Hematopoietic multipotent progenitor cell (in vitro differentiated cells): ENCODE measurements at regions not wholly inside any gene's neighbourhood (a gene's known extent, or its start where the extent isn't known, plus 50 kb on each side); places are given as distances from the start of the nearest gene placed in this dataset.

Experiments used
- DNase-seq, 3 donors: peaks; one replicate each; pipeline ENCODE4 v3.0.0-alpha.2; 2011 to 2015; ENCODE audit warnings: low read depth in 2 of 3, low spot score in 2 of 3

GRCh38 chr1:67559222-67559700 lies 125.7 kb upstream of the GADD45A start:
- no peak for DNase-seq

- DNase-seq: no peak
Observed at GRCh38 chr1:67560580-67561255, 124.3 kb upstream of the GADD45A start.

GRCh38 chr1:67561704-67562113 lies 123.3 kb upstream of the GADD45A start:
- DNase-seq: peak; percentile 28 to 86 (median 74)

GRCh38 chr1:67563684-67564083 lies 121.3 kb upstream of the GADD45A start:
- DNase-seq: no peak

GRCh38 chr1:67564193-67564592 lies 120.8 kb upstream of the GADD45A start:
- peak in 1 of 3 donors; percentile 52 for DNase-seq

GRCh38 chr1:67566803-67567377 lies 118.1 kb upstream of the GADD45A start:
- DNase-seq: no peak

- no peak for DNase-seq
Observed at GRCh38 chr1:67570486-67571143, 114.4 kb upstream of the GADD45A start.

GRCh38 chr1:67571406-67571805 lies 113.6 kb upstream of the GADD45A start:
- no peak for DNase-seq

GRCh38 chr1:67571901-67572593 lies 113.0 kb upstream of the GADD45A start:
- DNase-seq: no peak

- no peak for DNase-seq
Observed at GRCh38 chr1:67572594-67573221, 112.3 kb upstream of the GADD45A start.

- no peak for DNase-seq
Observed at GRCh38 chr1:67573311-67573872, 111.6 kb upstream of the GADD45A start.

GRCh38 chr1:67574221-67574620 lies 110.8 kb upstream of the GADD45A start:
- DNase-seq: no peak

GRCh38 chr1:67575861-67576260 lies 109.1 kb upstream of the GADD45A start:
- DNase-seq: no peak

- no peak for DNase-seq
Observed at GRCh38 chr1:67576474-67576873, 108.5 kb upstream of the GADD45A start.

- DNase-seq: no peak
Observed at GRCh38 chr1:67577646-67578045, 107.4 kb upstream of the GADD45A start.

GRCh38 chr1:67578397-67579020 lies 106.5 kb upstream of the GADD45A start:
- DNase-seq: no peak

- DNase-seq: no peak
Observed at GRCh38 chr1:67579623-67580394, 105.2 kb upstream of the GADD45A start.

GRCh38 chr1:67580691-67581403 lies 104.2 kb upstream of the GADD45A start:
- DNase-seq: no peak
